ENCODE measurements at regions not wholly inside any gene's neighbourhood (a gene's known extent, or its start where the extent isn't known, plus 50 kb on each side); places are given as distances from the start of the nearest gene placed in this dataset.

- TF ChIP-seq CEBPB (IDR thresholded peaks at IDR 0.05), result no peak
- no peak for TF ChIP-seq TEAD4 (IDR thresholded peaks at IDR 0.05)
- no peak for TF ChIP-seq YY1 (IDR thresholded peaks at IDR 0.05; ENCODE audit: low read depth)
- no peak for TF ChIP-seq TCF12 (IDR thresholded peaks at IDR 0.05; ENCODE audit: low read depth)
- TF ChIP-seq CREB1 (IDR thresholded peaks at IDR 0.05; ENCODE audit: low read depth), result no peak
- no peak for TF ChIP-seq USF1 (IDR thresholded peaks at IDR 0.05)
- no peak for TF ChIP-seq REST (IDR thresholded peaks at IDR 0.05; ENCODE audit: low read depth)
- no peak for TF ChIP-seq FOXM1 (IDR thresholded peaks at IDR 0.05; ENCODE audit: borderline replicate concordance, low read depth)
- TF ChIP-seq TAF1 (IDR thresholded peaks at IDR 0.05; ENCODE audit: low read depth), result no peak
- TF ChIP-seq EGR1 (IDR thresholded peaks at IDR 0.05), result no peak
- TF ChIP-seq NFIC (IDR thresholded peaks at IDR 0.05), result no peak
- TF ChIP-seq RAD21 (IDR thresholded peaks at IDR 0.05; ENCODE audit: low read depth), result no peak
Observed at GRCh38 chr10:10533437-10533836, 484.2 kb upstream of the CELF2 start.

GRCh38 chr10:10538326-10538725, 479.3 kb upstream of the CELF2 start:
- TF ChIP-seq TAF1 (IDR thresholded peaks at IDR 0.05; ENCODE audit: low read depth) (no peak), TEAD4 (IDR thresholded peaks at IDR 0.05) (no peak), EGR1 (IDR thresholded peaks at IDR 0.05) (no peak), CREB1 (IDR thresholded peaks at IDR 0.05; ENCODE audit: low read depth) (no peak), REST (IDR thresholded peaks at IDR 0.05; ENCODE audit: low read depth) (no peak), CEBPB (IDR thresholded peaks at IDR 0.05) (no peak), YY1 (IDR thresholded peaks at IDR 0.05; ENCODE audit: low read depth) (no peak), USF1 (IDR thresholded peaks at IDR 0.05) (no peak), NFIC (IDR thresholded peaks at IDR 0.05) (no peak), RAD21 (IDR thresholded peaks at IDR 0.05; ENCODE audit: low read depth) (no peak), EP300 (IDR thresholded peaks at IDR 0.05; ENCODE audit: borderline replicate concordance) (no peak), ZBTB7A (IDR thresholded peaks at IDR 0.05; ENCODE audit: low read depth) (no peak), MAX (IDR thresholded peaks at IDR 0.05) (no peak), TCF12 (IDR thresholded peaks at IDR 0.05; ENCODE audit: low read depth) (no peak), FOXM1 (IDR thresholded peaks at IDR 0.05; ENCODE audit: borderline replicate concordance, low read depth) (no peak)

GRCh38 chr10:10540398-10540797, 477.3 kb upstream of the CELF2 start:
- TF ChIP-seq TCF12 (IDR thresholded peaks at IDR 0.05; ENCODE audit: low read depth), result no peak
- TF ChIP-seq NFIC (IDR thresholded peaks at IDR 0.05), result no peak
- no peak for TF ChIP-seq CREB1 (IDR thresholded peaks at IDR 0.05; ENCODE audit: low read depth)
- no peak for TF ChIP-seq FOXM1 (IDR thresholded peaks at IDR 0.05; ENCODE audit: borderline replicate concordance, low read depth)
- TF ChIP-seq EGR1 (IDR thresholded peaks at IDR 0.05), result no peak
- no peak for TF ChIP-seq TAF1 (IDR thresholded peaks at IDR 0.05; ENCODE audit: low read depth)
- no peak for TF ChIP-seq TEAD4 (IDR thresholded peaks at IDR 0.05)
- TF ChIP-seq REST (IDR thresholded peaks at IDR 0.05; ENCODE audit: low read depth), result no peak
- TF ChIP-seq USF1 (IDR thresholded peaks at IDR 0.05), result no peak
- no peak for TF ChIP-seq CEBPB (IDR thresholded peaks at IDR 0.05)
- TF ChIP-seq YY1 (IDR thresholded peaks at IDR 0.05; ENCODE audit: low read depth), result no peak
- no peak for TF ChIP-seq MAX (IDR thresholded peaks at IDR 0.05)
- no peak for TF ChIP-seq EP300 (IDR thresholded peaks at IDR 0.05; ENCODE audit: borderline replicate concordance)
- no peak for TF ChIP-seq RAD21 (IDR thresholded peaks at IDR 0.05; ENCODE audit: low read depth)
- TF ChIP-seq ZBTB7A (IDR thresholded peaks at IDR 0.05; ENCODE audit: low read depth), result no peak

GRCh38 chr10:10542477-10542876, 475.2 kb upstream of the CELF2 start:
- TF ChIP-seq YY1 (IDR thresholded peaks at IDR 0.05; ENCODE audit: low read depth) (no peak), REST (IDR thresholded peaks at IDR 0.05; ENCODE audit: low read depth) (no peak), USF1 (IDR thresholded peaks at IDR 0.05) (no peak), FOXM1 (IDR thresholded peaks at IDR 0.05; ENCODE audit: borderline replicate concordance, low read depth) (no peak), NFIC (IDR thresholded peaks at IDR 0.05) (no peak), CEBPB (IDR thresholded peaks at IDR 0.05) (no peak), TCF12 (IDR thresholded peaks at IDR 0.05; ENCODE audit: low read depth) (no peak), ZBTB7A (IDR thresholded peaks at IDR 0.05; ENCODE audit: low read depth) (no peak), TAF1 (IDR thresholded peaks at IDR 0.05; ENCODE audit: low read depth) (no peak), RAD21 (IDR thresholded peaks at IDR 0.05; ENCODE audit: low read depth) (no peak), TEAD4 (IDR thresholded peaks at IDR 0.05) (no peak), CREB1 (IDR thresholded peaks at IDR 0.05; ENCODE audit: low read depth) (no peak), MAX (IDR thresholded peaks at IDR 0.05) (no peak), EGR1 (IDR thresholded peaks at IDR 0.05) (no peak), EP300 (IDR thresholded peaks at IDR 0.05; ENCODE audit: borderline replicate concordance) (no peak)
